Osteoblast (primary cell): ENCODE measurements at regions not wholly inside any gene's neighbourhood (a gene's known extent, or its start where the extent isn't known, plus 50 kb on each side); places are given as distances from the start of the nearest gene placed in this dataset.
A peak's percentile ranks its signal among the peaks of the same experiment; 100 is the strongest.

ENCODE experiments used
- DNase-seq: peaks from one replicate; pipeline ENCODE4 v3.0.0; 2011; ENCODE audit warnings: low spot score, mixed read lengths; ENCODE audit not compliant: insufficient read length; ENCODE audit errors: missing footprints
- H2AFZ ChIP-seq: 2 replicates; pipeline ENCODE4 v1.6.0; 2011; ENCODE audit warnings: mild to moderate bottlenecking, low read length
- H3K27ac ChIP-seq: 2 replicates; pipeline ENCODE4 v1.5.1; 2011; ENCODE audit warnings: mild to moderate bottlenecking, low read depth, low read length, moderate library complexity
- H3K27me3 ChIP-seq: 2 replicates; pipeline ENCODE4 v1.6.0; 2012; ENCODE audit warnings: mild to moderate bottlenecking, control low read depth, inconsistent platforms, low read length, moderate library complexity; ENCODE audit not compliant: insufficient read depth
- H3K36me3 ChIP-seq: 2 replicates; pipeline ENCODE4 v1.5.1; 2011; ENCODE audit warnings: mild to moderate bottlenecking, low read length, control low read depth, moderate library complexity; ENCODE audit not compliant: insufficient read depth
- H3K4me1 ChIP-seq: 2 replicates; pipeline ENCODE4 v1.5.1; 2011; ENCODE audit warnings: mild to moderate bottlenecking, low read length, control low read depth, moderate library complexity; ENCODE audit not compliant: insufficient read depth
- H3K4me2 ChIP-seq: 2 replicates; pipeline ENCODE4 v1.6.0; 2011; ENCODE audit warnings: mild to moderate bottlenecking, low read length; ENCODE audit not compliant: insufficient read depth
- H3K4me3 ChIP-seq: fragments of 200-600 bp; sonication (generic); 3 replicates; pipeline ENCODE4 v1.5.1; 2012; ENCODE audit warnings: mild to moderate bottlenecking, low read length, inconsistent platforms; ENCODE audit not compliant: insufficient read depth
- H3K79me2 ChIP-seq: 2 replicates; pipeline ENCODE4 v1.6.0; 2012; ENCODE audit warnings: mild to moderate bottlenecking, low read length, control low read depth, inconsistent platforms; ENCODE audit not compliant: insufficient read depth
- H3K9me3 ChIP-seq: 2 replicates; pipeline ENCODE4 v1.5.1; 2011; ENCODE audit warnings: low read depth, low read length, control low read depth
- H4K20me1 ChIP-seq: 2 replicates; pipeline ENCODE4 v1.6.0; 2012; ENCODE audit warnings: mild to moderate bottlenecking, low read length, control low read depth; ENCODE audit not compliant: insufficient read depth
- CTCF ChIP-seq: IDR thresholded peaks from 2 replicates; pipeline ENCODE4 v1.5.1; 2011; ENCODE audit warnings: mild to moderate bottlenecking, low read depth, low read length, moderate library complexity; ENCODE audit errors: extremely low read depth

- Histone ChIP-seq H3K79me2 (no peaks in the 10 kb centered on the region), H3K4me1 (no peaks in the 10 kb centered on the region), H3K27me3 (no peaks in the 10 kb centered on the region), H3K4me3 (no peak overlapping the region), H3K36me3 (no peaks in the 10 kb centered on the region), H3K9me3 (no peaks in the 10 kb centered on the region), H2AFZ (no peak overlapping the region), H3K27ac (no peak overlapping the region), H4K20me1 (no peaks in the 10 kb centered on the region), H3K4me2 (no peak overlapping the region)
- TF ChIP-seq CTCF = no peak
- DNase-seq = no peak
Observed at GRCh38 chr1:191151321-191151807, 673.7 kb upstream of the BRINP3 start.

GRCh38 chr1:191152776-191153175, 675.1 kb upstream of the BRINP3 start:
- no peak overlapping the region for H3K27ac ChIP-seq
- no peak overlapping the region for H2AFZ ChIP-seq

GRCh38 chr1:191155178-191155577, 677.5 kb upstream of the BRINP3 start:
- no peak overlapping the region for H3K4me2 ChIP-seq
- no peak for TF ChIP-seq CTCF
- no peak overlapping the region for H2AFZ ChIP-seq
- H3K79me2 ChIP-seq = no peaks in the 10 kb centered on the region
- no peaks in the 10 kb centered on the region for H3K4me1 ChIP-seq
- no peaks in the 10 kb centered on the region for H4K20me1 ChIP-seq
- DNase-seq = no peak
- no peak overlapping the region for H3K27ac ChIP-seq
- no peak overlapping the region for H3K4me3 ChIP-seq
- H3K36me3 ChIP-seq = no peaks in the 10 kb centered on the region
- peaks cover 2% of the 10 kb centered on the region for H3K9me3 ChIP-seq
- H3K27me3 ChIP-seq = no peaks in the 10 kb centered on the region

More at GRCh38 chr1:191152776-191153175, 675.1 kb upstream of the BRINP3 start:
- Histone ChIP-seq H4K20me1 (no peaks in the 10 kb centered on the region), H3K27me3 (no peaks in the 10 kb centered on the region), H3K9me3 (no peaks in the 10 kb centered on the region), H3K4me2 (no peak overlapping the region), H3K4me1 (no peaks in the 10 kb centered on the region), H3K36me3 (no peaks in the 10 kb centered on the region), H3K4me3 (no peak overlapping the region), H3K79me2 (no peaks in the 10 kb centered on the region)
- TF ChIP-seq CTCF = no peak
- DNase-seq = peak; percentile 31

GRCh38 chr1:191160837-191161236, 683.2 kb upstream of the BRINP3 start:
- Histone ChIP-seq H4K20me1 (no peaks in the 10 kb centered on the region), H3K4me1 (no peaks in the 10 kb centered on the region), H3K27me3 (no peaks in the 10 kb centered on the region), H3K79me2 (no peaks in the 10 kb centered on the region), H3K9me3 (peaks cover 2% of the 10 kb centered on the region), H3K27ac (no peak overlapping the region), H2AFZ (no peak overlapping the region), H3K4me2 (no peak overlapping the region), H3K4me3 (no peak overlapping the region), H3K36me3 (no peaks in the 10 kb centered on the region)
- DNase-seq = no peak
- no peak for TF ChIP-seq CTCF
